ENCODE measurements at regions not wholly inside any gene's neighbourhood (a gene's known extent, or its start where the extent isn't known, plus 50 kb on each side); places are given as distances from the start of the nearest gene placed in this dataset.

DNA sequence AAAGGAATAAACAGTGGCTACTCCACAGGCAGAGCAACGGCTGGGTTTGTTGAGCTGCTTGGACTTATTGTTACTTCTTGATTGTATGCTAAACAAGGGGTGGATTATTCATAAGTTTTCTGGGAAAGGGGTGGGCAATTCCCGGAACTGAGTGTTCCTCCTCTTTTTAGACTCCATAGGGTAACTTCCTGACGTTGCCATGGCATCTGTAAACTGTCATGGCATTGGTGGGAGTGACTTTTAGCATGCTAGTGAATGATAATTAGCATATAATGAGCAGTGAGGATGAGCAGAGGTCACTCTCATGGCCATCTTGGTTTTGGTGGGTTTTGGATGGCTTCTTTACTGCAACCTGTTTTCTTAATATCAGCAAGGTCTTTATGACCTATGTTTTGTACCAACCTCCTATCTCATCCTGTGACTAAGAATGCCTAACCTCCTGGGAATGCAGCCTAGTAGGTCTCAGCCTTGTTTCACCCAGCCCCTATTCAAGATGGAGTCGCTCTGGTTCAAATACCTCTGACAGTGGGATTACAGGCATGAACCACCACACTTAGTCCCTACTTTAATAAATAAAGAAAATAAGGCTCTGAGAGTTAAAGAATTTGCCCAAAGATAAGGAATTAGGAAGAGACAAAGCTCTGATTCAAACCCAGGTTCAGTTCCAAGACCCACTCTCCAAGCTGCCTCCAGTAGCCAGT, 65.6 kb upstream of the CLMP start:
- Histone ChIP-seq H3K4me1 (ENCODE audit: low read length) (peaks cover 27% of the 10 kb centered on the region), H3F3A (ENCODE audit: insufficient read depth, low read length) (peaks cover 14% of the 10 kb centered on the region), H3K9ac (ENCODE audit: low read length) (no peak overlapping the region), H2AFZ (ENCODE audit: low read length) (peak overlapping the region; percentile 46; the same call in 1 of the 2 replicates), H3K4me2 (ENCODE audit: low read depth, low read length) (peak overlapping the region; percentile 55), H3K27ac (ENCODE audit: low read length) (no peak overlapping the region), H3K9me2 (replicated peaks; ENCODE audit: insufficient read depth, low read length) (no peaks in the 10 kb centered on the region), H3K36me3 (replicated peaks; ENCODE audit: insufficient read depth, low read length) (no peaks in the 10 kb centered on the region), H4K20me1 (ENCODE audit: insufficient read depth, low read length) (no peaks in the 10 kb centered on the region), H3K79me2 (ENCODE audit: low read length) (no peaks in the 10 kb centered on the region), H3K4me3 (ENCODE audit: low read length) (no peak overlapping the region), H3K27me3 (replicated peaks; ENCODE audit: insufficient read depth, low read length) (no peaks in the 10 kb centered on the region), H3K9me3 (replicated peaks; ENCODE audit: insufficient read depth, low read length) (no peaks in the 10 kb centered on the region)
- TF ChIP-seq, protein P1, sequence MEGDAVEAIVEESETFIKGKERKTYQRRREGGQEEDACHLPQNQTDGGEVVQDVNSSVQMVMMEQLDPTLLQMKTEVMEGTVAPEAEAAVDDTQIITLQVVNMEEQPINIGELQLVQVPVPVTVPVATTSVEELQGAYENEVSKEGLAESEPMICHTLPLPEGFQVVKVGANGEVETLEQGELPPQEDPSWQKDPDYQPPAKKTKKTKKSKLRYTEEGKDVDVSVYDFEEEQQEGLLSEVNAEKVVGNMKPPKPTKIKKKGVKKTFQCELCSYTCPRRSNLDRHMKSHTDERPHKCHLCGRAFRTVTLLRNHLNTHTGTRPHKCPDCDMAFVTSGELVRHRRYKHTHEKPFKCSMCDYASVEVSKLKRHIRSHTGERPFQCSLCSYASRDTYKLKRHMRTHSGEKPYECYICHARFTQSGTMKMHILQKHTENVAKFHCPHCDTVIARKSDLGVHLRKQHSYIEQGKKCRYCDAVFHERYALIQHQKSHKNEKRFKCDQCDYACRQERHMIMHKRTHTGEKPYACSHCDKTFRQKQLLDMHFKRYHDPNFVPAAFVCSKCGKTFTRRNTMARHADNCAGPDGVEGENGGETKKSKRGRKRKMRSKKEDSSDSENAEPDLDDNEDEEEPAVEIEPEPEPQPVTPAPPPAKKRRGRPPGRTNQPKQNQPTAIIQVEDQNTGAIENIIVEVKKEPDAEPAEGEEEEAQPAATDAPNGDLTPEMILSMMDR (IDR thresholded peaks at IDR 0.05; ENCODE audit: low read length): no peak
- TF ChIP-seq EZH2phosphoT487 (IDR thresholded peaks at IDR 0.05; ENCODE audit: low read length) (no peak), EZH2 (optimal IDR thresholded peaks at IDR 0.05; ENCODE audit: low read depth, low read length) (no peak)
- DNase-seq: no peak

DNA sequence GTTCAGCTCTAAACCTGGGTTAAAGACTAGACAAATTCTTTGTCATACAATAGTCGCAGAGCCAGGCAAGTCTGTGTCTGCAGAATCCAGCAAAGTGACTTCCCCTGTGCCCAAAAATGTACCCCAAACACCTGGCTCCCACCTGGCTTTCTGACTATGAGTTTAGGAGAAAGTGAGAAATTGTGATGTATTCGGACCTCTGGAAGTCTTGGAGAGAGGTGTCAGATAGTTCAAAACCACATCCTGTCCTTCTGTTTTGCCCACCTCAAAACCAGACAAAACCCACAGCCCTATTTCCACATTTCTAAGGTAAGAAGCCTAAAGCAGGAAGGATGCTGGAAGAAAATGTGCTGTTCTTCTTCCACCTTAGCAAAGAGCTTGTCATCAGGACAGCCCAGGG, 63.8 kb upstream of the CLMP start:
- TF ChIP-seq EZH2 (optimal IDR thresholded peaks at IDR 0.05; ENCODE audit: low read depth, low read length) (no peak), EZH2phosphoT487 (IDR thresholded peaks at IDR 0.05; ENCODE audit: low read length) (no peak)
- TF ChIP-seq, protein P1 (IDR thresholded peaks at IDR 0.05; ENCODE audit: low read length): no peak
- no peaks in the 10 kb centered on the region for H3K79me2 ChIP-seq (ENCODE audit: low read length)
- DNase-seq: no peak
- no peak overlapping the region for H3K4me3 ChIP-seq (ENCODE audit: low read length)
- H3K36me3 ChIP-seq (replicated peaks; ENCODE audit: insufficient read depth, low read length): no peaks in the 10 kb centered on the region
- H3K27me3 ChIP-seq (replicated peaks; ENCODE audit: insufficient read depth, low read length): no peaks in the 10 kb centered on the region
- H3K4me1 ChIP-seq (ENCODE audit: low read length): peaks cover 13% of the 10 kb centered on the region
- H3K9me3 ChIP-seq (replicated peaks; ENCODE audit: insufficient read depth, low read length): no peaks in the 10 kb centered on the region
- H3K9me2 ChIP-seq (replicated peaks; ENCODE audit: insufficient read depth, low read length): no peaks in the 10 kb centered on the region
- H2AFZ ChIP-seq (ENCODE audit: low read length): no peak overlapping the region
- no peaks in the 10 kb centered on the region for H4K20me1 ChIP-seq (ENCODE audit: insufficient read depth, low read length)
- H3K9ac ChIP-seq (ENCODE audit: low read length): no peak overlapping the region
- peaks cover 5% of the 10 kb centered on the region for H3F3A ChIP-seq (ENCODE audit: insufficient read depth, low read length)
- H3K4me2 ChIP-seq (ENCODE audit: low read depth, low read length): no peak overlapping the region
- H3K27ac ChIP-seq (ENCODE audit: low read length): no peak overlapping the region

DNA sequence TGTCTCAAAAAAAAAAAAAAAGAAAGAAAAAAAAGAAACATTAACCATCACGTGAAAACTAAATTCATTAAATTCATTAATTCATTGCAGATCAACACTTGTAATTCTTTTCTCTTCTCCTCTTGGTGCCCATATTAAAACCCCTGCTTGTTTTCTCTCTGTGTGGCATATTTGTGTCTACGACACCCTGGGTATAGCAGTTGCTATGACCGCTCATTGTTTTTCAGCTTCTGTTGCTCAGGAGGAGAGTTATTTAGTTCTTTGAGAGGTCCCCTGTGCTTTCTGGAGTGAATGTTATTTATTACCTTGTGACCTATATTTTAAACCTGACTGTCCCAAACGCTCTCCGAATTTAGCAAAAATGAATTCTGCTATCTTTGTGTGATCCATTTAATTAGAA, 62.3 kb upstream of the CLMP start:
- TF ChIP-seq, protein P1 (IDR thresholded peaks at IDR 0.05; ENCODE audit: low read length): no peak
- no peak for TF ChIP-seq EZH2phosphoT487 (IDR thresholded peaks at IDR 0.05; ENCODE audit: low read length)
- no peak for TF ChIP-seq EZH2 (optimal IDR thresholded peaks at IDR 0.05; ENCODE audit: low read depth, low read length)
- no peak overlapping the region for H3K4me2 ChIP-seq (ENCODE audit: low read depth, low read length)

More for the DNA sequence above, 62.3 kb upstream of the CLMP start:
- H4K20me1 ChIP-seq (ENCODE audit: insufficient read depth, low read length): no peaks in the 10 kb centered on the region
- no peaks in the 10 kb centered on the region for H3K79me2 ChIP-seq (ENCODE audit: low read length)
- no peak for DNase-seq
- H3K9me3 ChIP-seq (replicated peaks; ENCODE audit: insufficient read depth, low read length): no peaks in the 10 kb centered on the region
- H3K9me2 ChIP-seq (replicated peaks; ENCODE audit: insufficient read depth, low read length): no peaks in the 10 kb centered on the region
- no peak overlapping the region for H3K27ac ChIP-seq (ENCODE audit: low read length)
- H3K36me3 ChIP-seq (replicated peaks; ENCODE audit: insufficient read depth, low read length): no peaks in the 10 kb centered on the region
- H2AFZ ChIP-seq (ENCODE audit: low read length): no peak overlapping the region
- no peak overlapping the region for H3K4me3 ChIP-seq (ENCODE audit: low read length)
- H3F3A ChIP-seq (ENCODE audit: insufficient read depth, low read length): no peaks in the 10 kb centered on the region
- H3K27me3 ChIP-seq (replicated peaks; ENCODE audit: insufficient read depth, low read length): no peaks in the 10 kb centered on the region
- H3K4me1 ChIP-seq (ENCODE audit: low read length): peaks cover 5% of the 10 kb centered on the region; the same call in 1 of the 2 replicates
- H3K9ac ChIP-seq (ENCODE audit: low read length): no peak overlapping the region

All from MM.1S (cell line).